ENCODE measurements at regions not wholly inside any gene's neighbourhood (a gene's known extent, or its start where the extent isn't known, plus 50 kb on each side); places are given as distances from the start of the nearest gene placed in this dataset.

GRCh38 chr5:117833691-117834090 is 1154.7 kb downstream of the DTWD2 start:
- TF ChIP-seq CTCF (IDR thresholded peaks at IDR 0.05; ENCODE audit: low read length) (no peak), EZH2 (optimal IDR thresholded peaks at IDR 0.05; ENCODE audit: low read depth, low read length) (no peak), EZH2phosphoT487 (IDR thresholded peaks at IDR 0.05; ENCODE audit: low read length) (no peak)
